H9 (cell line): ENCODE measurements at regions not wholly inside any gene's neighbourhood (a gene's known extent, or its start where the extent isn't known, plus 50 kb on each side); places are given as distances from the start of the nearest gene placed in this dataset.

Source experiments
- DNase-seq: peaks from one replicate; pipeline ENCODE4 v3.0.0-alpha.2; 2017
- H2AFZ ChIP-seq: one replicate; pipeline ENCODE4 v1.6.1; 2013; ENCODE audit warnings: mild to moderate bottlenecking, low read length, control low read depth, moderate library complexity
- H2AK5ac ChIP-seq: 2 replicates; pipeline ENCODE4 v1.6.1; 2013; ENCODE audit warnings: low read length, control low read depth, mixed read lengths; ENCODE audit not compliant: insufficient read length
- H2BK120ac ChIP-seq: one replicate; pipeline ENCODE4 v1.6.1; 2013; ENCODE audit warnings: low read depth, mild to moderate bottlenecking, low read length, control low read depth, inconsistent platforms; ENCODE audit not compliant: poor library complexity, severe bottlenecking
- H2BK12ac ChIP-seq: 2 replicates; pipeline ENCODE4 v1.6.1; 2013; ENCODE audit warnings: low read length, control low read depth, mixed read lengths, low read depth; ENCODE audit not compliant: insufficient read length
- H2BK15ac ChIP-seq: 2 replicates; pipeline ENCODE4 v1.6.1; 2013; ENCODE audit warnings: low read depth, low read length, control low read depth
- H2BK20ac ChIP-seq: one replicate; pipeline ENCODE4 v1.6.1; 2013; ENCODE audit warnings: low read depth, mild to moderate bottlenecking, low read length, control low read depth, inconsistent platforms; ENCODE audit not compliant: poor library complexity, severe bottlenecking
- H2BK5ac ChIP-seq: 2 replicates; pipeline ENCODE4 v1.6.1; 2013; ENCODE audit warnings: low read length, control low read depth, mixed read lengths; ENCODE audit not compliant: insufficient read length
- H3K14ac ChIP-seq: 2 replicates; pipeline ENCODE4 v1.6.1; 2013; ENCODE audit warnings: low read length, control low read depth; ENCODE audit not compliant: insufficient read depth
- H3K18ac ChIP-seq: 2 replicates; pipeline ENCODE4 v1.6.1; 2013; ENCODE audit warnings: low read depth, mild to moderate bottlenecking, mixed read lengths, low read length, control low read depth; ENCODE audit not compliant: insufficient read length
- H3K23ac ChIP-seq: 2 replicates; pipeline ENCODE4 v1.6.1; 2013; ENCODE audit warnings: low read length, control low read depth, mixed read lengths, low read depth; ENCODE audit not compliant: insufficient read length
- H3K23me2 ChIP-seq: 2 replicates; pipeline ENCODE4 v1.6.1; 2013; ENCODE audit warnings: low read depth, mild to moderate bottlenecking, mixed read lengths, low read length, control low read depth; ENCODE audit not compliant: insufficient read length, poor library complexity, severe bottlenecking
- H3K27ac ChIP-seq: 2 replicates; pipeline ENCODE4 v1.5.1; 2013; ENCODE audit warnings: low read length, control low read depth, mixed read lengths, low read depth; ENCODE audit not compliant: insufficient read length
- H3K27me3 ChIP-seq: 2 replicates; pipeline ENCODE4 v1.6.1; 2013; ENCODE audit warnings: low read length, control low read depth, inconsistent platforms; ENCODE audit not compliant: insufficient read depth
- H3K4ac ChIP-seq: 2 replicates; pipeline ENCODE4 v1.6.1; 2013; ENCODE audit warnings: low read depth, mild to moderate bottlenecking, control low read depth, inconsistent platforms, low read length, moderate library complexity
- H3K4me1 ChIP-seq: 2 replicates; pipeline ENCODE4 v1.6.1; 2013; ENCODE audit warnings: low read length, control low read depth, inconsistent platforms; ENCODE audit not compliant: insufficient read depth
- H3K4me2 ChIP-seq: 2 replicates; pipeline ENCODE4 v1.6.1; 2013; ENCODE audit warnings: low read length, control low read depth, mixed read lengths; ENCODE audit not compliant: insufficient read length, insufficient read depth
- H3K56ac ChIP-seq: 2 replicates; pipeline ENCODE4 v1.6.1; 2013; ENCODE audit warnings: low read depth, mild to moderate bottlenecking, mixed read lengths, low read length, control low read depth; ENCODE audit not compliant: insufficient read length
- H3K79me1 ChIP-seq: 2 replicates; pipeline ENCODE4 v1.6.1; 2013; ENCODE audit warnings: low read depth, mild to moderate bottlenecking, moderate library complexity, low read length, control low read depth, inconsistent platforms; ENCODE audit not compliant: insufficient read depth, poor library complexity, severe bottlenecking
- H3K79me2 ChIP-seq: 2 replicates; pipeline ENCODE4 v1.6.1; 2013; ENCODE audit warnings: low read length, control low read depth, inconsistent platforms; ENCODE audit not compliant: insufficient read depth
- H3K9ac ChIP-seq: 2 replicates; pipeline ENCODE4 v1.6.1; 2013; ENCODE audit warnings: low read length, control low read depth, mixed read lengths; ENCODE audit not compliant: insufficient read length; ENCODE audit errors: extremely low read depth
- H3K9me3 ChIP-seq: one replicate; pipeline ENCODE4 v1.6.1; 2013; ENCODE audit warnings: low read depth, low read length, inconsistent platforms; ENCODE audit not compliant: control insufficient read depth
- H3T11ph ChIP-seq: one replicate; pipeline ENCODE4 v1.6.1; 2013; ENCODE audit warnings: mild to moderate bottlenecking, low read length, control low read depth, inconsistent platforms
- H4K20me1 ChIP-seq: one replicate; pipeline ENCODE4 v1.6.1; 2013; ENCODE audit not compliant: control insufficient read depth, insufficient read length, insufficient read depth
- H4K5ac ChIP-seq: 2 replicates; pipeline ENCODE4 v1.6.1; 2013; ENCODE audit warnings: low read depth, mild to moderate bottlenecking, mixed read lengths, low read length, control low read depth; ENCODE audit not compliant: insufficient read length
- H4K8ac ChIP-seq: replicated peaks from 2 replicates; pipeline ENCODE4 v1.6.1; 2013; ENCODE audit warnings: low read length, control low read depth, mixed read lengths, low read depth; ENCODE audit not compliant: insufficient read length
- H4K91ac ChIP-seq: 2 replicates; pipeline ENCODE4 v1.6.1; 2013; ENCODE audit warnings: low read depth, mild to moderate bottlenecking, moderate library complexity, mixed read lengths, low read length, control low read depth; ENCODE audit not compliant: insufficient read length
- H3K27ac Mint-ChIP-seq, 3 experiments: 2 replicates in 2 of 3; 3 replicates in 1 of 3; pipeline ENCODE4 v1.8.0; 2020 to 2021; ENCODE audit warnings: mixed read lengths in 3 of 3, mild to moderate bottlenecking in 1 of 3, moderate library complexity in 1 of 3
- H3K27me3 Mint-ChIP-seq: 2 replicates; pipeline ENCODE4 v1.8.0; 2021; ENCODE audit warnings: low read depth, mild to moderate bottlenecking, moderate library complexity, mixed read lengths
- H3K36me3 Mint-ChIP-seq, 3 experiments: 2 replicates in 2 of 3; 3 replicates in 1 of 3; pipeline ENCODE4 v1.8.0; 2020 to 2021; ENCODE audit warnings: low read depth in 3 of 3, mixed read lengths in 3 of 3; ENCODE audit not compliant: insufficient read depth in 1 of 3
- H3K4me1 Mint-ChIP-seq, 2 experiments: 2 replicates each; pipeline ENCODE4 v1.8.0; 2020; ENCODE audit warnings: mixed read lengths in 2 of 2
- H3K4me3 Mint-ChIP-seq, 2 experiments: 2 replicates in 1 of 2; 3 replicates in 1 of 2; pipeline ENCODE4 v1.8.0; 2020 to 2021; ENCODE audit warnings: mild to moderate bottlenecking in 2 of 2, mixed read lengths in 2 of 2, moderate library complexity in 1 of 2
- H3K9me3 Mint-ChIP-seq, 2 experiments: 2 replicates in 1 of 2; 3 replicates in 1 of 2; pipeline ENCODE4 v1.8.0; 2020; ENCODE audit warnings: mild to moderate bottlenecking in 2 of 2, mixed read lengths in 2 of 2, moderate library complexity in 1 of 2
- CTCF ChIP-seq: fragments of 200-600 bp; sonication (generic); conservative IDR thresholded peaks from 3 replicates; pipeline ENCODE4 v1.8.0; 2021; ENCODE audit warnings: antibody characterized with exemption, mild to moderate bottlenecking
- WGBS: extraction: QIAGEN DNeasy Blood & Tissue Kit; methylation state at CpG from one replicate; pipeline ENCODE4 v1.1.7; 2013; ENCODE audit warnings: missing lambda C conversion rate, low lambda C conversion rate, mixed read lengths; ENCODE audit not compliant: insufficient read length; ENCODE audit errors: extremely low coverage; 5-methylcytosine and 5-hydroxymethylcytosine counted together

DNA sequence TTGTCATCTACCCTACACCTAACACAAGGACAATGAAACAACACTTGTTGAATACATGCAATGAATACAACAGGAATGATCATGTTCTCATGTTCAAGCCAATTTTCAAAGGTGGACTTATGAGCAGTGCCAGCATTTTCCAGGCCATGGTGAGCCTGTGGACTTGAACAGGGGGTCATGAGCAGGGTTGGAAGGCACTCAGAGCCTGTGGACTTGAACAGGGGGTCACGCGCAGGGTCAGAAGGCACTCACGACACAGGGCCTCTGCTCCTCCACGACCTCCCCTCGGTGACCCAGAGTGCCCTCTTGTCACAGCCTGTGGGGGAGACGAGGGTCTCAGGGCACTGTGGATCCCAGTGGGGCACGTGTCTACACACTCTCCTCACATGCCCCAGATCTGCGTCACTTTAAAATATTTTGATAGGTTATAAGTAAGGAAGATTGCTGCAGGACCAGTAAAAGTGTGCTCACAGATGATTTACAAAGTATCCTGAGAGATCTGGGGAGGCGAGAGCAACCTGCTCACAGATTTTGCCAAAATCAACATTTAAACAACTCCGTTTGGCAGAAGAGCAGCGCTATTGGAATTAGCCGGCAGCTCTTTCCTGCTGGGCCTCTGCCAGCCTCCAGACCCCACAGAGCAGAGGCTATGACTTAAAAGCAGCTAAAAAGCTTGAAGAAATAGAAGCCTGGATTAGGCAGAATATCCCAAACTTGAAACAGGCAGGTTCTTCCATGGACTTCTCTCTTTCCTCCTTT is 121.9 kb downstream of the TMEM18 start:
- Histone ChIP-seq H3K14ac (no peak overlapping the region; the same call in 1 of the 2 replicates), H3K79me1 (no peaks in the 10 kb centered on the region), H4K20me1 (no peaks in the 10 kb centered on the region), H3K23ac (no peak overlapping the region), H3K27ac (no peak overlapping the region), H3K18ac (no peak overlapping the region), H3K4me2 (no peak overlapping the region), H4K91ac (no peak overlapping the region), H3K23me2 (no peaks in the 10 kb centered on the region), H4K5ac (no peak overlapping the region), H2BK15ac (no peak overlapping the region), H2BK12ac (no peak overlapping the region), H3K4ac (no peak overlapping the region), H3K9me3 (no peaks in the 10 kb centered on the region), H3K9ac (no peak overlapping the region), H3K4me1 (peaks cover 2% of the 10 kb centered on the region; the same call in 1 of the 2 replicates), H3T11ph (no peak overlapping the region), H3K56ac (no peak overlapping the region), H2BK5ac (no peak overlapping the region), H2AFZ (no peak overlapping the region), H2BK20ac (no peak overlapping the region), H4K8ac (no peak overlapping the region), H2AK5ac (no peak overlapping the region), H2BK120ac (no peak overlapping the region), H3K79me2 (no peaks in the 10 kb centered on the region), H3K27me3 (no peaks in the 10 kb centered on the region)
- DNase-seq, result no peak
- Mint-ChIP-seq H3K27ac (no peak overlapping the region), H3K36me3 (no peaks in the 10 kb centered on the region), H3K4me3 (no peak overlapping the region), H3K27me3 (peaks cover 19% of the 10 kb centered on the region), H3K9me3 (no peaks in the 10 kb centered on the region; a peak in 1 of 5 replicates), H3K4me1 (peaks cover 14 to 15% of the 10 kb centered on the region in 2 experiments)
- no peak for TF ChIP-seq CTCF
- WGBS, result no CpG with 5 or more reads among the region's 12 CpGs
